ENCODE measurements at regions not wholly inside any gene's neighbourhood (a gene's known extent, or its start where the extent isn't known, plus 50 kb on each side); places are given as distances from the start of the nearest gene placed in this dataset.
A peak's percentile ranks its signal among the peaks of the same experiment; 100 is the strongest.

GRCh38 chr2:222058819-222059445, 239.9 kb downstream of the PAX3 start:
- no peak for FAIRE-seq

GRCh38 chr2:222057347-222058073, 241.3 kb downstream of the PAX3 start:
- peak; percentile 79 for FAIRE-seq

GRCh38 chr2:222055328-222055727, 243.5 kb downstream of the PAX3 start:
- no peak for FAIRE-seq

GRCh38 chr2:222054813-222055212, 244.0 kb downstream of the PAX3 start:
- FAIRE-seq, result no peak

- no peak for FAIRE-seq
These were observed 245.8 kb downstream of the PAX3 start for GRCh38 chr2:222052934-222053367.

GRCh38 chr2:222050981-222051380, 247.8 kb downstream of the PAX3 start:
- FAIRE-seq, result no peak

- no peak for FAIRE-seq
These were observed 248.9 kb downstream of the PAX3 start for GRCh38 chr2:222049946-222050345.

GRCh38 chr2:222043897-222044296, 254.9 kb downstream of the PAX3 start:
- FAIRE-seq, result no peak

GRCh38 chr2:222042666-222043065, 256.1 kb downstream of the PAX3 start:
- FAIRE-seq, result no peak

- no peak for FAIRE-seq
These were observed 258.5 kb downstream of the PAX3 start for GRCh38 chr2:222040333-222040732.

GRCh38 chr2:222039821-222040220, 259.0 kb downstream of the PAX3 start:
- FAIRE-seq, result no peak

GRCh38 chr2:222038067-222038802, 260.6 kb downstream of the PAX3 start:
- FAIRE-seq, result peak; percentile 62

GRCh38 chr2:222037211-222037610, 261.6 kb downstream of the PAX3 start:
- FAIRE-seq, result no peak

- FAIRE-seq, result no peak
These were observed 264.7 kb downstream of the PAX3 start for GRCh38 chr2:222034058-222034457.

- FAIRE-seq, result no peak
These were observed 265.3 kb downstream of the PAX3 start for GRCh38 chr2:222033541-222033940.

- FAIRE-seq, result no peak
These were observed 272.9 kb downstream of the PAX3 start for GRCh38 chr2:222025881-222026271.

GRCh38 chr2:222024932-222025880, 273.6 kb downstream of the PAX3 start:
- peak; percentile 86 for FAIRE-seq

GRCh38 chr2:222017252-222017850, 281.4 kb downstream of the PAX3 start:
- FAIRE-seq, result no peak

- FAIRE-seq, result no peak
These were observed 284.9 kb downstream of the PAX3 start for GRCh38 chr2:222013889-222014288.

GRCh38 chr2:222000326-222000725, 298.5 kb downstream of the PAX3 start:
- FAIRE-seq, result no peak

GRCh38 chr2:221999717-222000116, 299.1 kb downstream of the PAX3 start:
- FAIRE-seq, result no peak

- no peak for FAIRE-seq
These were observed 299.6 kb downstream of the PAX3 start for GRCh38 chr2:221999166-221999565.
